ENCODE measurements at regions not wholly inside any gene's neighbourhood (a gene's known extent, or its start where the extent isn't known, plus 50 kb on each side); places are given as distances from the start of the nearest gene placed in this dataset.
A peak's percentile ranks its signal among the peaks of the same experiment; 100 is the strongest.

GRCh38 chr1:21351901-21352300 is 61.6 kb upstream of the ECE1 start:
- POLR2A ChIA-PET, result no interaction called here
- CTCF ChIA-PET, result interaction anchor here (0.7 to 6.3 kb wide), 8 partner anchors 16 to 120 kb away, joined by 3 to 45 read pairs (median 4); no protein-coding TSS in a partner anchor

GRCh38 chr1:21350202-21350885 is 60.1 kb upstream of the ECE1 start:
- no peak overlapping the region for H3K4me3 ChIP-seq (ENCODE audit: low read depth, low read length)
- TF ChIP-seq CTCF (IDR thresholded peaks at IDR 0.05; ENCODE audit: insufficient read depth, low read length, missing control alignments), result no peak
- ChIA-PET CTCF (interaction anchor here (1.5 to 3.4 kb wide), 3 partner anchors 93 to 119 kb away, joined by 3 to 14 read pairs (median 5); no protein-coding TSS in a partner anchor), POLR2A (no interaction called here)
- DNase-seq (ENCODE audit: low read depth, low spot score), result no peak

More at GRCh38 chr1:21351901-21352300, 61.6 kb upstream of the ECE1 start:
- H3K4me3 ChIP-seq (ENCODE audit: low read depth, low read length), result no peak overlapping the region
- DNase-seq (ENCODE audit: low read depth, low spot score), result no peak
- TF ChIP-seq CTCF (IDR thresholded peaks at IDR 0.05; ENCODE audit: insufficient read depth, low read length, missing control alignments), result no peak

- TF ChIP-seq CTCF (IDR thresholded peaks at IDR 0.05; ENCODE audit: insufficient read depth, low read length, missing control alignments), result no peak
- H3K4me3 ChIP-seq (ENCODE audit: low read depth, low read length), result no peak overlapping the region
- POLR2A ChIA-PET, result no interaction called here
- no peak for DNase-seq (ENCODE audit: low read depth, low spot score)
- CTCF ChIA-PET, result interaction anchor here (1.5 to 3.4 kb wide), 3 partner anchors 92 to 118 kb away, joined by 3 to 14 read pairs (median 5); no protein-coding TSS in a partner anchor
Measured at GRCh38 chr1:21349693-21350092, 59.4 kb upstream of the ECE1 start.

GRCh38 chr1:21347072-21347581 is 56.9 kb upstream of the ECE1 start:
- TF ChIP-seq CTCF (IDR thresholded peaks at IDR 0.05; ENCODE audit: insufficient read depth, low read length, missing control alignments), result no peak
- H3K4me3 ChIP-seq (ENCODE audit: low read depth, low read length), result no peak overlapping the region
- ChIA-PET CTCF (interaction anchor here (0.5 to 1.7 kb wide), 6 partner anchors 9 to 115 kb away, joined by 3 to 8 read pairs (median 5); no protein-coding TSS in a partner anchor), POLR2A (no interaction called here)
- DNase-seq (ENCODE audit: low read depth, low spot score), result no peak

GRCh38 chr1:21346365-21347071 is 56.3 kb upstream of the ECE1 start:
- CTCF ChIA-PET, result no interaction called here
- peak overlapping the region; percentile 84 for H3K4me3 ChIP-seq (ENCODE audit: low read depth, low read length)
- no peak for TF ChIP-seq CTCF (IDR thresholded peaks at IDR 0.05; ENCODE audit: insufficient read depth, low read length, missing control alignments)
- no peak for DNase-seq (ENCODE audit: low read depth, low spot score)
- POLR2A ChIA-PET, result no interaction called here

Data from AG04449 (cell line).